Activated CD4-positive, CD25-positive, alpha-beta regulatory T cell treated with anti-CD3 and anti-CD28 coated beads, Interleukin-2, amount 50 U/mL, for 24 hours (primary cell): ENCODE measurements at regions not wholly inside any gene's neighbourhood (a gene's known extent, or its start where the extent isn't known, plus 50 kb on each side); places are given as distances from the start of the nearest gene placed in this dataset.
"Not testable (repeated sequence)": the region's sequence is repeated elsewhere in the genome, so short reads cannot be mapped to it uniquely, and the experiment has no call there.

Experiments
- ATAC-seq, 2 donors: fragments of 150-1000 bp; cut with Tn5 transposase; one replicate each; pipeline ENCODE4 v1.10.0; 2021; ENCODE audit warnings: mild to moderate bottlenecking in 1 of 2, moderate library complexity in 1 of 2

DNA sequence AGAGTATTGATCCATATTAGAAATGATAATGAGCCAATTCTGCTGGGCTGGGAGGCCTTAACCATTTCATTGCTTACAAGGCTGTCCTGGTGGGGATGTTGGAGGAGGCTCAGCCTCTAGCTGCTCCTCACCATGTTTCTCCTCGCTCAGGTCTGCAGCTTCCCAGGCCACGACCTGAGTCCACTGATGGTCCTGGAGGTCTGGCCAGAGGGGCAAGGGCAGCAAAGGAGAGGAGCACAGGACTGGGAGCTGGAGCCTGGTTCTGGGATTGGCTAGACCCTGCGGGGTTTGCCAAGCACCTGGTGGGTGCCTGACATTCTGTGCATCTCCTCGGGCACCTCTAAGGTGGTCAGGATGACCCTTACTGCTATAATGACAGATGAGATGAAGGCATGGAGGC, 92.6 kb downstream of the KIF26A start:
- no peak for ATAC-seq

DNA sequence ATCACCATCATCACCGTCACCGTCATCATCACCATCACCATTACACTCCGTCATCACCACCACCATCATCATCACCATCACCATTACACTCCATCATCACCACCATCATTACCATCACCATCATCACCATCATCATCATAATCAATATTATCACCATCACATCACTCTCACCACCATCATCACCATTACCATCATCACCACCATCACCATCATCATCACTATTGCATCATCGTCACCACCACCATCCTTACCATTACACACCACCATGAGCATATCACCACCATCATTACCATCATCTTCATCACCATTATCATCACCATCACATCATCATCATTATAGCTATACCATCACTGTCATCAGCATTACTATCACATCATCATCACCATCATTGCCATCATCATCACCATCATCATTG, 93.7 kb downstream of the KIF26A start:
- ATAC-seq, result no peak

DNA sequence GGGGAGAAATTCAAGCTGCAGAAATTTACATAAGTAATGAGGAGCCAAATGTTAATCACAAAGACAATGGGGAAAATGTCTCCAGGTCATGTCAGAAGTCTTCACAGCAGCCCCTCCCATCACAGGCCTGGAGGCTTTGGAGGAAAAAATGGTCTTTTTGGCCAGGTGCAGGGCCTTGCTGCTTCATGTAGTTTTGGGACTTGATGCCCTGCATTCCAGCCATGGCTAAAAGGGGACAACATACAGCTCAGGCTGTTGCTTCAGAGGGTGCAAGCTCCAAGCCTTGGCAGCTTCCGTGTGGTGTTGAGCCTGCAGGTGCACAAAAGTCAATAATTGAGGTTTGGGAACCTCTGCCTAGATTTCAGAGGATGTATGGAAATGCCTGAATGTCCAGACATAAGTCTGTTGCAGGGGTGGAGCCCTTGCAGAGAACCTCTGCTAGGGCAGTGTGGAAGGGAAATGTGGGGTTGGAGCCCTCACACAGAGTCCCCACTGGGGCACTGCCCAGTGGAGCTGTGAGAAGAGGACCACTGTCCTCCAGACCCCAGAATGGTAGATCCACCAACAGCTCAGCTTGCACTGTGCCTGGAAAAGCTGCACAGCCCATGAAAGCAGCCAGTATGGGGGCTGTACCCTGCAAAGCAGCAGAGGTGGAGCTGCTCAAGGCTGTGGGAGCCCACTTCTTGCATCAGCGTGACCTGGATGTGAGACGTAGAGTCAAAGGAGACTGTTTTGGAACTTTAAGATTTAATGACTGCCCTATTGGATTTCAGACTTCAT, 95.8 kb downstream of the KIF26A start:
- ATAC-seq, result not testable (repeated sequence)

DNA sequence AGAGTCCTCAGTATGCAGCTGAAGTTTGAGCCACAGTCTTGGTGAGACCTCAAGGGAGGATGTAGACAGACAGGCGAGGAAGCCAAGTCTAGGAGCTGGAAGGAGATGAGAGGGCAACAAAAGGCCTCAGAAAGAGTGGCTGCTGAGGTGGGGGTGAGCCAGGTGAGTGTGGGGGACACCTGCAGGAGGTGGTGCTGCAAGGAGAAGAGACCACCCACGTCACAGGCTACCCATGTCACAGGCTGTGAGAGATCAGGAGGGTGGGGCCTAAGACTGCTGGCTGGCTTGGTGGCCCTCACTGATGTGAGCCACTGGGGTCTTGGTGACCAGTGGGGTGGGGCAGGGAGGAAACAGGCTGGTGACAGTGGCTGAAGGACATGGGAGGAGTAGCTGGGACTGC, 97.3 kb downstream of the KIF26A start:
- no peak for ATAC-seq

DNA sequence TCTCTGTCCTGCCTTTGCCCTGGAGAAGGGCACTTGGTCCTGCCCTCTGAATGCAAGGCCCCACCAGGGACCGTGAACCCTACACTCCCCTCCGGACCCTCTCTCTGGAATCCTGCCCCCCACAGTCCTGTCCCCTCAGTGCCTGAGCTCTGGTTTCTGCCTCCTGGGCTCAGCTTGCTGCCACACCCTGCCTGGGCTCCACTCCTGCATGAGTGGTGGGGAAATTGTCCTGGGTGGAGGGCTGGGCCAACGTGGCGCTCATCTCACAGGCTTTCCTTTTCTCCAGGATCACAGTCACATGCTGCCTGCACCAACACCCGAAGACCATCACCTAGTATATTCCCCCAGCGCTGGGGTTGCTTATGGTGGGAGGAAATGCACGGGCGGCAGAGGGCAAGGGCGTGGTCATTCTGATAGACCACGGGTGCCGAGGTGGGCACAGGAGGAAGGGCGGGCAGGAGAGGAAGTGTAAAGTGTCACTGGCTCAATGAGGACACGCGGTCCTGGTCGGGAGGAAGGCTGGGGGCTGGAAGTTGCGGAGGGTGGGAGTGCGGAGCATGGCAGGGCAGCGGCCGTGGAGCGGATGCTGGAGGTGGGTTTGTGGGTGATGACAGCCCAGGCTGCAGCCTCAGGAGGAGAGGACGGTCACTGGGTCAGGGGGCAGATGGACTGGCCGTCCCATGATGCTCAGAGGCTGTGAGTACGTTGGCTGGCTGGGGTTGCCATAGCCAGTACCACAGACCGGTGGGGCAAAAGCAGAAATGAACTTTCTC, 99.5 kb downstream of the KIF26A start:
- no peak for ATAC-seq

DNA sequence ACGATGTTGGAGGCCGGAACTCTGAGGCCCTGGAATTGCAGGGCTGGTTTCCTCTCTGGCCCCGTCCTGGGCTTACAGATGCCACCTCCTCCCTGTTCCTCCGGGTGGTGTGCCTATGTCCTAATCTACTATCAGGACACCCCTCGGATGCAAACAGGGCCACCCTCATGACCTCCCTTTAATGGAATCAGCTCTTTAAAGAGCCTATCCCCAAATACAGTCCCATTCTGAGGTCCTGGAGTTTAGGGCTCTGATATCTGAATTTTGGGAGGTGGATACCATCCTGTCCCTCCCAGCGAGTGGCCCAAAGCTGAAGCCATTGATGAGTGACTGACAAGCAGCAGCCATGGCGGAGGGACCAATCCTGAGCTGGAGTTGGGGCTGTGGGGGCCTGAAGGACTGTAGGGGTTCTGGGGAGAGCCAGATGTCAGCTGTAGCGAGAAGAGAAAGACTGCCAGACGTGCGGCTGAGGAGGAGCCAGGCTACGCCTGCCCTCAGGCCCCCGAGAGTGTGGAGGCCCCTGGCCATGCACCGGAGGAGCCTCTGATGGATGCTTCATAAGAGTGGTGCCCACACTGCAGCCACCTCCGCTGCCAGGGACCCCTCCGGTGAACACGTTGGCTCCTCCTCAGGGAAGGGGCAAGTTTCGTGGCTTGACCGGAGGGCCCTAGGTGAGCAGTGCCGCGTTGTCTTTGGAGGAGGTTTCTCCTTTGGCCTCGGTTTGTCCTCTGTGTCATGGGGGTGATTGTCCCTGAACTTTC, 100.2 kb downstream of the KIF26A start:
- no peak for ATAC-seq

DNA sequence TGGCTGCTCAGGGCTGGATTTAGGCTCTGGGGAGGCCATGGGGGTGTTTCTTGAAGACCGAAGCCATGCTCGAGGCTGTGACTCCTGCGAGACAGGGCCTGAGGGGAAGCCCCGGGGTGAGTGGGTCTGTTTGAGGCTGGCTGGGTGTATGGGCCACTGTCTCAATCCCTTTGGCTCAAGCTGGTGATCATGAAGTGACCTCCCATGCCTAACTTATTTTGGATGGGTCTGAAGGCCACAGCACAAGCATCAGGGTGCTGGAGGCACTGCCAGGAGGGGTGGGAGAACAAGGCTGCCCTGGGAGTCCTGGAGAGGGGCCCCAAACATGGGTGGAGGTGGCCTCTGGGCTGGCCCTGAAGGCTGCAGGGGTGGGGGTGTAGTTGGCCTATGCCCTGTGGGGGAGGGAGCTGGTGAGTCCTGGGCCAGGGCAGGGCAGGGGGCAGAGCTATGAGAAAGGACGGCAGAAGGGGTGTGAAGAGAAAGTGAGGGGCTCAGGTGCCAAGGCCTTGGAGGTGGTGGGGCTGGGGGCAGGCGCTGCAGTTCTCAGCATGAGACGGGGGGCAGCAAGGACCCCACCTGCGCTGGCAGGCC, 100.9 kb downstream of the KIF26A start:
- ATAC-seq, result no peak

DNA sequence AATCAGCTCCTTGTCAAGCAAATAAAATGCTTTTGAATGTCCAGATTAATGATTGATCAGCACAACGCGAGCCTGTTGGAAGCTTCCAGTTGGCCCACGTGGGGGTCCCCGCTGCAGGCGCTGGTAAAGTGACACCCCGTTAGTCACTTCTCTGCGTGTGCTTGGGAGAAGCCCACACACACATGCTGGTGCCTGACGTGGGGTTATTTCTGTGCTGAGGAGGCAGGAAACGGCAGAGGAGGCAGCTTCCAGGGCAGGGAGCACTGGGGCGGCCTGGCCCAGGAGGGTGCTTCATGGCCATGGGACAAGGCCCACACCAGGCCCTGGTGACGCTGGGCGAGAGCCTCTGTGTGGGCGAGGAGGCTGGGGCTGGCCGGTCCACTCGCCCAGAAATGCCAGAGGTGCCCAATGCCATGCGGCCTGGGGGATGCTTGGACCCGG, 101.5 kb downstream of the KIF26A start:
- ATAC-seq, result no peak

DNA sequence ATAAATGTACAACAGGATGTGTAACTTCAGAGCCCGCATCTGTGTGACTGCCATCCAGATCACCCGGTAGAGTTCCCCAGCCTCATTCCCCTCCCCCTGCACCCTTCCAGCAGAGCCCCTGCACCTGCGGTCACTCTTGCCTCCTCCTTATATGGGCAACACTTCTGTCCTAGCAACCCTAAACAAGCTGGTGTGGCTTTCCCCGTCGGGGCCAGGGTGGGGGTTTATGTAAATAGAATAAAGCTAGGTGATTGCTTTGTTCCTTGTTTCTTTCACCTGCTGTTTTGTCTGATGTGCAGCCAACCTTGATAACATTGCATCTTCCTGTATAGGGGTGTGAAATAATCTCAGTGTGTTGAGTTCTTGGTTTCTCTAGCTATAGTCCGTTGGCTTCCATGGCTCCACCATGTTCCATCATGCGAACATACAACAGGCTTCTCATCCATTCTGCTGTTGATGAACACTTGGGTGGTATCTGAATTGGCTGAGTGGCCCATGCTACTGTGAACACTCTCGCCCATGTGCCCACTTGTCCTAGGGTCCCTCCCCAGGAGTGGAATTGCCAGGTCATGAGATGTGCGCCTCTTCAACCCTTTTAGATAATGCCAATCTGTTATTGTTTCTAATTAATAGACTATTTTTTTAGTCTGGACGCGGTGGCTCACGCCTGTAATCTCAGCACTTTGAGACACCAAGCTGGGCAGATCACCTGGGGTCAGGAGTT, 102.2 kb downstream of the KIF26A start:
- ATAC-seq, result no peak

DNA sequence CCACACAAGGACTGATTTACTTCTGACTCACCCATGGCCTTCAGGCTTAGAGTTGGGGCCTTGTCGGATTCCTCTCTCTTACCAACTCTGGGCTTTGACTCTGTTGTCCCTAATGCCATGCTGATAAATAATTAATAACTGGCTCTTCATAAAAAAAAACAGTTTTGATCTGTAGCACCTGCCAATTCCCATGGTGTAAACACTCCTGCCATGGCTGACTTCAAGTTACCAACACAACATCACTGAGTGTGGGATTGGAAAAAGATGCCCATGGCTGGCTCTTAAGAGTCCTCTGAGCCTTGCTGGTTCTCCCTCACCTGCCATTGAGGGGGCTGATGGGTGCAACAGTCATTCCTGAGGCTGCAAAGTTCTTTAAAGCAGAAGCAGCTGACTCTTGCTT, 104.8 kb downstream of the KIF26A start:
- no peak for ATAC-seq

DNA sequence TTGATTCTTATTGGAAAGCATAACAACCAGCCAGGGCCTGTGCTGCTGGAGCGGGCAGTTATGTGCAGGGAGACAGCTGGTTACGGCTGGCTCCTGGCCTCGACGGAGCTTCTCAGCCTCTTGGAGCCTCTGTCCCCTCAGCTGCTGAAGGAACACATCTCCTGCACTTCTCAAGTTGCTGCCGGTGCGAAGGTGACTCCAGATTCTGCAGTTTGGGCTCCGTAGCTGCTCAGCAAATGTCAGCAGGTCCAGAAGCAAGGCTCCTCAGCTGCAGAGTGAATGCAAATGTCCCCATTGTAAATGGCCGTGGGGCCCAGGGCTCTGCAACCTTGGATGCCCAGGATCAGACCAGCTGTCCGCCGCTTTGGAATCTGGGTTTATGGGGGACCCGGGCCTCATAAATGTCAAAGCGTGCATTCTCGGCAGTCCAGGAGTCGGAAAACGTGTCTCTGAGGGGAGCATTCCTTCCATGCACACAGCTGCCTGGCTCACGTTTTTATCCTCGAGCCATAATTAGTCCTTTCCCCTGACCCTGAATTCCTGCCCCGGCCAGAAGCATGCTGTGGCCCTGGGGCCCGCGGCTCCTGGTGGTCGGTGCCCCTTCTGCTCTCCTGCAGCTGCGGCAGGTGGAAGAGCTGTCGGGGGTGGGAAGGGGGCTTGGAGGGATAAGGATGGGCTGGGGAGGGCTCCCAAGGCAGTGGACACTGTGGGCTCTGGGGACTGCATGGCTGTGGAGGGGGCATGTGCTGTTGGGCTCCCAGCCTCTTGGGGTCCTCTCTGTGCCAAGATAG, 106.0 kb downstream of the KIF26A start:
- ATAC-seq, result no peak

DNA sequence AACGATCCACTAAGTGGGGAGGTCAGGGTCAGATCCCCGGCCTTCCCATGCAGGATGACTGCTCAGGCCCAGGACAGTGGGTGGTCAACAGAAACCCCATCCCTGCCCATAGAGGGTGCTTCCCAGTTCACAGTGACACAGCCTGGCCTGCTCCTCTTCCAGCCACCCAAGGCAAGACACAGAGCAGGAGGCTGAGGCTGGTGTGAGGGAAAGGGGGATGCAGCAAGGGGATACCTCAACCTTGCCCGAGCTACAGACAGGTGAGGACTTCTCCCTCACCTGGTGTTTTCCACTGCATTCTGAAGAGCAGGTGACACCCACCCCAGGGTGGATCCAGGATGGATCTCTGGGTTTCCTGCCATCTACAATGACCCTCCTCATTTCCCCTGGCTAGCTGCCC, 106.7 kb downstream of the KIF26A start:
- no peak for ATAC-seq

DNA sequence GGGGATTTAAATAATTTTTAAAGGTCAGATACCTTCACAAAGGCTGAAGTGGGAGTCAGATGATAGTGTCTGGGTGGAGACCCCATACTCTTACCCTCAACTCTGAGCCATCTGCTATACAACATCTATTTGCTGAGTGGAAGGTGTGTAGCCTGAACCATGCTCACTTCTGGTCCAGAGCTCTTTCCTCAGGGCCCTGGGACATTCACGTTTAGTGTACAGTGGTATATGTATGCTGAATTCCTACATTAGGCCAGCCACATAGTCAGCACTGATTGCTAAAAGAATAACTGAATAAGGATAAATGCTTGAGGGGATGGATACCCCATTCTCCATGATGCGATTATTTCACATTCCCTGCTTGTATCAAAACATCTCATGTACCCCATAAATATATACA, 107.3 kb downstream of the KIF26A start:
- no peak for ATAC-seq

DNA sequence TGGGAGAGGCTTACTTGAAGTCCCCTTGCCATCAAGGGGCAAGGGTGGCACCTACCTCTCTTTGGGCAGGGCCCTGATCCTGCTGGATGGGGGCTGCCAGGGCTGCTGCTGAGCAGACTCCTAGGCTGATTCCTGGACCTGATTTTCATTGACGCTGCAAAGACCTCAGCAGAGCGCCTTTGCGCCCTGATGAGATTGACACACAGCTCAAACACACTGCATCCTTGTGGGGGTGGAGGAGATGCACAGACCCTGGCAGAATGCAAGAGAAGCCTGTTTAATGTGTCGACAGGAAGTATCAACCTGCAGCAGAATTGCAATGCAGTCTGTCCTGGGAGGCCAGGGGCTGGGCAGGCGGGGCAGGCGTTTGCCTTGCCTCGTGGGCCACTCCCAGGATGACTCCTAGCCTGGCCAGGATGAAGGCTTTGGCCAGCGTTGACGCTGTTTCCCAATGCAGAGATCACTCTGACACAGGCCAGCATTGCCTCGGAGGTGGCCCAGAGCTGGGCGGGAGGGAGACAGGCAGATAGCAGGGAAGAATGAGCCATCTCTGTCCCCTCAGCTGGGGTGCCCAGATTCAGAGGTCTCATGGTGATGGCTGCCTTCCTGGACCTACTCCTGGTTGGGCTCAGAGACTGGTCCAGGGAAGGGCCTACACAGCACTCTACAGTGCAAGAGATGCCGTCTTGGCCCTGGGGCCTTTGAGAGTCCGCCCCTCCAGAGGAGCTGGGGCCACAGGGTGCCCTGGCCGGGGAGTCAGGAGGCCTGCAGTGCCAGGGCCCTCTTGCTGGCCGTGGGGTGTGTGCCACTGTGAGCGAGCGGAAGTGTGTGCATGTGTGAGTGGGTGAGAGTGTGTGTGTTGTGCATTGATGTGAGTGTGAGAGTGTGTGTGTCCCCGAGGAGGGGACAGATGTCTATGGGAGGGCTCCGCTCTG, 108.3 kb downstream of the KIF26A start:
- no peak for ATAC-seq

DNA sequence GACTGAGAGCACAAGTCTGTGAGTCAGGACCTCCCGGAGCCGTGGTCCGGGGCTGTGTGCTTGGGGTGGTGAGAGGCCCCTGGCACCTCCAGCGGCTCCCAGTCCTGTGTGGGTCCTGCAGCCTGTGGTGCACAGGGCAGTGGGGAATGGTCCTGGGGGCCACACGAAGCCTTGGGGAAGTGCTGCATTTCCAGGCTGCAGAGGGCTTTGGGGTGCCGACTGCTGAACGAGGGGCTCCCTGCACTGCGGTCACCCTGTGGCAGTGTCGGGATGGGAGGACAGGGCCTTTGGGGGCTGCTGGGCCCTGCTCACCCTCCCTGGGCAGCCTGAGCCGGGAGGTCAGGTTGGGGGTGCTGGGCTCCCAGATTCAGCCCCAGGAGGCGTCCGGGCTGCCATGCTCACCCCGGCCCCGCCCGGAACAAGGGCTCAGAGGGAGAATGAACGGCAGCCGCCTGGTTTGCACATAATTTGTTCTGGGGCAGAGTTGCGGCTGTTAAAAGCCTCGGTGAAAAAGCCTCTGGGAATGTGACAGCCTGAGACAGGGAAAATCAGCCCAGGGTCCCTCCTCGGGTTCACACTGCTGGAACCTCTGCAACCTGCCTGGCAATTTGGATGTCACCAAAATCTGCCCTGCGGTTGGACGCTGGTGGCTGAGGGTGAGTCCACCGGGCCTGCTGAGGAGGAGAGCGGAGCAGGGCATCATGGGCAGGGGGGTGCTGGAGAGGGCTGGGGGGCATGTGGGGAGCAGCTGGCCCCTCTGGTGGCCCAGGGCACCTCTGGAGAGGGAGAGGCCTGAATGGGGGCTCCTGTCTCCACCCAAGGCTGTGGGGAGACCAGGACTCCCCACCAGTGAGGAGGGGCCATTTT, 109.2 kb downstream of the KIF26A start:
- no peak for ATAC-seq

DNA sequence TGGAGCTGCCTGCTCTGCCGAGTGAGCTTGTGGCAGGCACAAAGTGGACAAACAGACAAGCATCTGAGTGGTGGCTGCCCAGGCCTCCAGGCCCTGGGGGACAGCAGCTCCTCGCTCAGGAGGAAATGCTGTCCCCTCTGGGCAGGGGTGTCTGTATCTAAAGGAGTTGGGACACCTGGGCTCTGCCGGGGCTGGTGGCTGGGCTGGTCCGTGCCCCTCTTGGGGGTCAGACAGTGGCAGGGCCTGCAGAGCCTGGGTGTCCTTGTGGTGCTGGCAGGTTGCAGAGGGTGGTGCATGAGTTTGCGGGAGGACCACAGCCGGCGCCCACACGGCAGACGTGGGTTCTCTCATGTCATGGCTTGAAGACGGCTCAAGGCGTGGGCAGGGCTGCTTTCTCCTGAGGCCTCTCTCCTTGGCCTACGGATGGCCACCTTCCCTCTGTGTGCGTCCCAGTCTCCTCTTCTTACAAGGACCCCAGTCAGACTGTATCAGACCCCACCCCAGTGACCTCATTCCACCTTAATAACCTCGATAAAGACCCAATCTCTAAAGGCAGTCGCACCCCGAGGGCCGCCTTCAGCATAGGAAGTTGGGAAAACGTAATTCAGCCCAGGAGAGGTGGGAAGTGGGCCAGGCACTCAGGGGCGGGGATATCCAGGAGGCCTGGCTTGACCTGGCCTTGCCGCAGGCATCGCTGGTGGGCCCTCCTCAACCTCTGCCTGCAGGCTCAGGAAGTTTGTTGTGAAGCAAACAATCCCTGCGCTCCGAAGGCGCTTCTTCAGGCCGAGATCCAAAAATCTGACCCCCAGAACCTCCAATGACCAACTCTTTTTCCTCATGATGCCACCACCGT, 110.0 kb downstream of the KIF26A start:
- ATAC-seq, result no peak

DNA sequence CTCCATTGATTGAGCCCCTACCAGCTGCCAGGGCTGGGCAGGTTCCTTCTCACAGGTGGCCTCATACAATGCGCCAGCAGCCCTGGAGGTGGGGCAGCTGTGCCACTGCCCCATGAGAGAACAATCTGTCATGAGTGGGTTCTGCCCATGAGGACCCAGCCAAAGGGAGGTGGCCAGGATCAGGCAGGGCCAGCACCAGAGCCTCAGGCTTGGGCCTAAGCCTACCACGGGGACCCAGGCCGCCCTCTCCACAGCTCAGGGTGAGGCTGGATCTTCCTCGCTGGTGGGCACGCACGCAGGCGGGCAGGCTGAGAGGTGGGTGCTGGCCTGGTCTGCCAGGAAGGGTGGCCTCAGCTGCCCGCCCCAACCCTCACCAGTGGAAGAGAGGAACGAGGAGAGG, 110.7 kb downstream of the KIF26A start:
- ATAC-seq, result no peak

DNA sequence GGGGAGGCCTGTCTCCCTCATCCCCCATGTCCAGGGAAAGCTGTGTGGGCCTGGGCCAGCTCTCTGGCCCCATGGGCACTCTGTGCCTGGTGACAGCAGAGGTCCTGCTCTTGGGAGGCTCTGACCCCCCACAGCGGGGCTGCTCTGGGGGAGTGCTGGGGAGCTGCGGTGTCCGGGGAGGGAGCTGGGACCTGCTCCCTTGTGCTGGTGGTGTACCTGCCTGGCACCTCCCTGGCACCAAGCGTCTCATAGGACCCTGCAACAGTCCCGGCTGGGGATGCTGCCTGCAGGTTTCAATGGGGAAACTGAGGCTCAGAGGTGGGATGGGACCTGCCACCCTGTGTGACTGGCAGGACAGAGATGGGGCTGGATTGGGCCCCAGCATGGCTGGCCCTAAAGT, 111.3 kb downstream of the KIF26A start:
- no peak for ATAC-seq
